ENCODE measurements at regions not wholly inside any gene's neighbourhood (a gene's known extent, or its start where the extent isn't known, plus 50 kb on each side); places are given as distances from the start of the nearest gene placed in this dataset.
"Not testable (repeated sequence)": the region's sequence is repeated elsewhere in the genome, so short reads cannot be mapped to it uniquely, and the experiment has no call there.

- DNase-seq, result no peak
These were observed 190.0 kb upstream of the C14orf180 start for GRCh38 chr14:104389326-104390220.

- DNase-seq, result no peak
These were observed 189.2 kb upstream of the C14orf180 start for GRCh38 chr14:104390221-104390931.

GRCh38 chr14:104390941-104391901 lies 188.3 kb upstream of the C14orf180 start:
- no peak for DNase-seq

- DNase-seq, result no peak
These were observed 187.6 kb upstream of the C14orf180 start for GRCh38 chr14:104392001-104392395.

GRCh38 chr14:104392396-104393198 lies 187.0 kb upstream of the C14orf180 start:
- no peak for DNase-seq

GRCh38 chr14:104393199-104393897 lies 186.2 kb upstream of the C14orf180 start:
- DNase-seq, result no peak

GRCh38 chr14:104393898-104394381 lies 185.6 kb upstream of the C14orf180 start:
- DNase-seq, result no peak

- DNase-seq, result no peak
These were observed 185.1 kb upstream of the C14orf180 start for GRCh38 chr14:104394409-104394851.

GRCh38 chr14:104395276-104395675 lies 184.3 kb upstream of the C14orf180 start:
- no peak for DNase-seq

- no peak for DNase-seq
These were observed 183.5 kb upstream of the C14orf180 start for GRCh38 chr14:104395941-104396681.

- DNase-seq, result no peak
These were observed 182.7 kb upstream of the C14orf180 start for GRCh38 chr14:104396682-104397470.

GRCh38 chr14:104397956-104398355 lies 181.6 kb upstream of the C14orf180 start:
- DNase-seq, result no peak

- DNase-seq, result no peak
These were observed 180.9 kb upstream of the C14orf180 start for GRCh38 chr14:104398656-104399055.

GRCh38 chr14:104399432-104400155 lies 180.0 kb upstream of the C14orf180 start:
- DNase-seq, result no peak

- DNase-seq, result no peak
These were observed 179.2 kb upstream of the C14orf180 start for GRCh38 chr14:104400355-104400754.

- DNase-seq, result no peak
These were observed 177.8 kb upstream of the C14orf180 start for GRCh38 chr14:104401785-104402184.

- not testable (repeated sequence) for DNase-seq
These were observed 177.3 kb upstream of the C14orf180 start for GRCh38 chr14:104402303-104402702.

- no peak for DNase-seq
These were observed 175.9 kb upstream of the C14orf180 start for GRCh38 chr14:104403421-104404220.
